Karpas-422 (cell line): ENCODE measurements at regions not wholly inside any gene's neighbourhood (a gene's known extent, or its start where the extent isn't known, plus 50 kb on each side); places are given as distances from the start of the nearest gene placed in this dataset.

ENCODE experiments used
- DNase-seq: peaks from one replicate; pipeline ENCODE4 v3.0.0-alpha.2; 2015
- H2AFZ ChIP-seq: fragments of 200-600 bp; sonication (generic); 2 replicates; pipeline ENCODE4 v1.6.1; 2014; ENCODE audit warnings: antibody characterized with exemption, low read length, mixed read lengths
- H3K27ac ChIP-seq: fragments of 200-600 bp; sonication (generic); 2 replicates; pipeline ENCODE4 v1.5.1; 2014; ENCODE audit warnings: mild to moderate bottlenecking, low read length, moderate library complexity
- H3K27me3 ChIP-seq: fragments of 200-600 bp; sonication (generic); 2 replicates; pipeline ENCODE4 v1.6.1; 2014; ENCODE audit warnings: low read length, mixed read lengths
- H3K36me3 ChIP-seq: fragments of 200-600 bp; sonication (generic); 2 replicates; pipeline ENCODE4 v1.6.1; 2014; ENCODE audit warnings: low read length, mixed read lengths; ENCODE audit not compliant: insufficient read depth
- H3K4me1 ChIP-seq: fragments of 200-600 bp; sonication (generic); 2 replicates; pipeline ENCODE4 v1.6.1; 2014; ENCODE audit warnings: mild to moderate bottlenecking, low read length, mixed read lengths
- H3K4me2 ChIP-seq: fragments of 200-600 bp; sonication (generic); 2 replicates; pipeline ENCODE4 v1.6.1; 2014; ENCODE audit warnings: low read length, low read depth, mild to moderate bottlenecking; ENCODE audit not compliant: poor library complexity, severe bottlenecking
- H3K4me3 ChIP-seq: fragments of 200-600 bp; sonication (generic); 2 replicates; pipeline ENCODE4 v1.5.1; 2014; ENCODE audit warnings: mild to moderate bottlenecking, antibody characterized with exemption, low read length, mixed read lengths
- H3K79me2 ChIP-seq: fragments of 200-600 bp; sonication (generic); 2 replicates; pipeline ENCODE4 v1.6.1; 2014; ENCODE audit warnings: mild to moderate bottlenecking, low read length, mixed read lengths
- H3K9ac ChIP-seq: fragments of 200-600 bp; sonication (generic); 2 replicates; pipeline ENCODE4 v1.6.0; 2014; ENCODE audit warnings: low read length
- H3K9me2 ChIP-seq: fragments of 200-600 bp; sonication (generic), shearing (Covaris generic); replicated peaks from 2 replicates; pipeline ENCODE4 v1.6.0; 2014; ENCODE audit warnings: mild to moderate bottlenecking, low read length, moderate library complexity; ENCODE audit not compliant: insufficient read depth
- H3K9me3 ChIP-seq: fragments of 300-700, 200-600 bp; sonication (generic); 2 replicates; pipeline ENCODE4 v1.6.1; 2014; ENCODE audit warnings: low read length, mixed read lengths
- H4K20me1 ChIP-seq: fragments of 200-600 bp; sonication (generic); 2 replicates; pipeline ENCODE4 v1.6.1; 2014; ENCODE audit warnings: mild to moderate bottlenecking, antibody characterized with exemption, low read length, low read depth; ENCODE audit not compliant: insufficient read depth

- H3K27me3 ChIP-seq, result no peaks in the 10 kb centered on the region
- H3K9me2 ChIP-seq, result no peaks in the 10 kb centered on the region
- no peak overlapping the region for H2AFZ ChIP-seq
- no peaks in the 10 kb centered on the region for H3K36me3 ChIP-seq
- H4K20me1 ChIP-seq, result no peaks in the 10 kb centered on the region
- no peak overlapping the region for H3K9ac ChIP-seq
- H3K79me2 ChIP-seq, result no peaks in the 10 kb centered on the region
- no peaks in the 10 kb centered on the region for H3K9me3 ChIP-seq
- no peaks in the 10 kb centered on the region; the same call in 1 of the 2 replicates for H3K4me1 ChIP-seq
- DNase-seq, result no peak
- no peak overlapping the region for H3K4me2 ChIP-seq
- H3K27ac ChIP-seq, result no peak overlapping the region
- H3K4me3 ChIP-seq, result no peak overlapping the region
Observed at GRCh38 chr2:160658851-160659250, 165.2 kb upstream of the RBMS1 start.

GRCh38 chr2:160660741-160661140, 167.1 kb upstream of the RBMS1 start:
- no peaks in the 10 kb centered on the region for H3K27me3 ChIP-seq
- DNase-seq, result no peak
- H3K79me2 ChIP-seq, result no peaks in the 10 kb centered on the region
- H2AFZ ChIP-seq, result no peak overlapping the region
- no peaks in the 10 kb centered on the region for H3K9me2 ChIP-seq
- H3K9ac ChIP-seq, result no peak overlapping the region
- no peak overlapping the region for H3K27ac ChIP-seq
- H3K9me3 ChIP-seq, result no peaks in the 10 kb centered on the region
- no peak overlapping the region for H3K4me2 ChIP-seq
- H3K4me3 ChIP-seq, result no peak overlapping the region
- H3K4me1 ChIP-seq, result no peaks in the 10 kb centered on the region; the same call in 1 of the 2 replicates
- no peaks in the 10 kb centered on the region for H4K20me1 ChIP-seq
- H3K36me3 ChIP-seq, result no peaks in the 10 kb centered on the region

- no peaks in the 10 kb centered on the region for H3K36me3 ChIP-seq
- H3K79me2 ChIP-seq, result no peaks in the 10 kb centered on the region
- H3K27me3 ChIP-seq, result no peaks in the 10 kb centered on the region
- no peak overlapping the region for H3K27ac ChIP-seq
- H3K9me2 ChIP-seq, result no peaks in the 10 kb centered on the region
- DNase-seq, result no peak
- H3K9me3 ChIP-seq, result no peaks in the 10 kb centered on the region
- H4K20me1 ChIP-seq, result no peaks in the 10 kb centered on the region
- no peak overlapping the region for H3K4me3 ChIP-seq
- no peak overlapping the region for H2AFZ ChIP-seq
- no peaks in the 10 kb centered on the region for H3K4me1 ChIP-seq
- H3K4me2 ChIP-seq, result no peak overlapping the region
- no peak overlapping the region for H3K9ac ChIP-seq
Observed at GRCh38 chr2:160664603-160665140, 171.1 kb upstream of the RBMS1 start.

- no peaks in the 10 kb centered on the region; the same call in 1 of the 2 replicates for H3K27me3 ChIP-seq
- H3K27ac ChIP-seq, result no peak overlapping the region
- no peak overlapping the region for H3K9ac ChIP-seq
- H3K9me3 ChIP-seq, result no peaks in the 10 kb centered on the region
- no peak overlapping the region for H3K4me3 ChIP-seq
- no peaks in the 10 kb centered on the region for H3K36me3 ChIP-seq
- H3K9me2 ChIP-seq, result no peaks in the 10 kb centered on the region
- no peak overlapping the region for H2AFZ ChIP-seq
- no peaks in the 10 kb centered on the region for H3K79me2 ChIP-seq
- no peaks in the 10 kb centered on the region for H3K4me1 ChIP-seq
- no peak overlapping the region for H3K4me2 ChIP-seq
- no peak for DNase-seq
- no peaks in the 10 kb centered on the region for H4K20me1 ChIP-seq
Observed at GRCh38 chr2:160666154-160667060, 172.8 kb upstream of the RBMS1 start.

GRCh38 chr2:160667811-160668210, 174.2 kb upstream of the RBMS1 start:
- no peaks in the 10 kb centered on the region; the same call in 1 of the 2 replicates for H3K27me3 ChIP-seq
- H3K4me2 ChIP-seq, result no peak overlapping the region
- no peaks in the 10 kb centered on the region for H3K9me2 ChIP-seq
- H2AFZ ChIP-seq, result no peak overlapping the region
- no peak overlapping the region for H3K4me3 ChIP-seq
- no peak overlapping the region for H3K9ac ChIP-seq
- no peaks in the 10 kb centered on the region for H3K36me3 ChIP-seq
- H3K27ac ChIP-seq, result no peak overlapping the region
- no peaks in the 10 kb centered on the region for H4K20me1 ChIP-seq
- H3K4me1 ChIP-seq, result no peaks in the 10 kb centered on the region
- DNase-seq, result no peak
- no peaks in the 10 kb centered on the region for H3K9me3 ChIP-seq
- H3K79me2 ChIP-seq, result no peaks in the 10 kb centered on the region

- Histone ChIP-seq H3K79me2 (no peaks in the 10 kb centered on the region), H3K4me3 (no peak overlapping the region), H3K4me1 (no peaks in the 10 kb centered on the region), H2AFZ (no peak overlapping the region), H3K9me3 (no peaks in the 10 kb centered on the region), H3K27me3 (no peaks in the 10 kb centered on the region; the same call in 1 of the 2 replicates), H3K4me2 (no peak overlapping the region), H3K9ac (no peak overlapping the region), H3K36me3 (no peaks in the 10 kb centered on the region), H3K27ac (no peak overlapping the region), H3K9me2 (no peaks in the 10 kb centered on the region), H4K20me1 (no peaks in the 10 kb centered on the region)
- DNase-seq, result no peak
Observed at GRCh38 chr2:160670618-160671017, 177.0 kb upstream of the RBMS1 start.

GRCh38 chr2:160672211-160672610, 178.6 kb upstream of the RBMS1 start:
- Histone ChIP-seq H3K27ac (no peak overlapping the region), H3K79me2 (no peaks in the 10 kb centered on the region), H3K4me3 (no peak overlapping the region), H3K4me2 (no peak overlapping the region), H3K4me1 (no peaks in the 10 kb centered on the region), H4K20me1 (no peaks in the 10 kb centered on the region), H3K27me3 (no peaks in the 10 kb centered on the region; the same call in 1 of the 2 replicates), H3K9ac (no peak overlapping the region), H3K9me3 (no peaks in the 10 kb centered on the region), H3K36me3 (no peaks in the 10 kb centered on the region), H2AFZ (no peak overlapping the region), H3K9me2 (no peaks in the 10 kb centered on the region)
- no peak for DNase-seq

GRCh38 chr2:160674146-160674750, 180.6 kb upstream of the RBMS1 start:
- no peak overlapping the region for H2AFZ ChIP-seq
- no peaks in the 10 kb centered on the region; the same call in 1 of the 2 replicates for H3K27me3 ChIP-seq

More at GRCh38 chr2:160674146-160674750, 180.6 kb upstream of the RBMS1 start:
- Histone ChIP-seq H3K36me3 (no peaks in the 10 kb centered on the region), H3K4me3 (no peak overlapping the region), H3K4me1 (no peaks in the 10 kb centered on the region), H3K27ac (no peak overlapping the region), H3K9ac (no peak overlapping the region), H3K9me3 (no peaks in the 10 kb centered on the region), H3K4me2 (no peak overlapping the region), H3K9me2 (no peaks in the 10 kb centered on the region), H4K20me1 (no peaks in the 10 kb centered on the region), H3K79me2 (no peaks in the 10 kb centered on the region)
- DNase-seq, result no peak
